Activated T-helper 17 cell treated with anti-CD3 and anti-CD28 coated beads, Interleukin-2, amount 50 U/mL, for 72 hours (primary cell): ENCODE measurements at regions not wholly inside any gene's neighbourhood (a gene's known extent, or its start where the extent isn't known, plus 50 kb on each side); places are given as distances from the start of the nearest gene placed in this dataset.

ENCODE experiments used
- ATAC-seq: fragments of 150-1000 bp; cut with Tn5 transposase; replicated peaks from 2 replicates; pipeline ENCODE4 v1.10.0; 2021; ENCODE audit warnings: mild to moderate bottlenecking, moderate library complexity
- H3K27ac Mint-ChIP-seq: one replicate; pipeline ENCODE4 v1.8.0; 2022; ENCODE audit warnings: mixed read lengths
- H3K27me3 Mint-ChIP-seq: one replicate; pipeline ENCODE4 v1.8.0; 2022; ENCODE audit warnings: mixed read lengths
- H3K36me3 Mint-ChIP-seq: one replicate; pipeline ENCODE4 v1.8.0; 2022; ENCODE audit warnings: low read depth, mild to moderate bottlenecking, mixed read lengths
- H3K4me1 Mint-ChIP-seq: one replicate; pipeline ENCODE4 v1.8.0; 2022; ENCODE audit warnings: mixed read lengths
- H3K4me3 Mint-ChIP-seq: one replicate; pipeline ENCODE4 v1.8.0; 2022; ENCODE audit warnings: mild to moderate bottlenecking, mixed read lengths
- H3K9me3 Mint-ChIP-seq: one replicate; pipeline ENCODE4 v1.8.0; 2022; ENCODE audit warnings: mixed read lengths

DNA sequence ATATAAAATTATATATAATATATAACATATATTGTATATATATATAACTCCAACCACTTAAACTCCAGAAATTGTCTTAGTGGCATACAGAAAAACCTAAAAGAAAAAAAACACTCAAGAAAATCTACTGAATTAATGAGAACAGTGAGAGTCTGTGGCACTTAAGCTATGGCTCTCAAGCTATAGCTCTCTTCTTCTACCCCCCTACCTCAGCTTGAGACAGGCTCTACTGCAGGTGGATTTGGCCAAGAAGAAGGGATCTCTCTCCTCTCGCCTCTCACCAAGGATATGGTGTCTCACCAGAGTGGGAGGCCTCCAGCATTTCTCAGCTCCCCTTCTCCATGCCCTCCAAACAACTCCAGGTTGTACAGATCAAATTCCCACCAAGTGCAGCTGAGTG is 64.5 kb upstream of the DAB2 start:
- Mint-ChIP-seq H3K4me3 (no peak overlapping the region), H3K36me3 (no peaks in the 10 kb centered on the region), H3K27ac (no peak overlapping the region), H3K27me3 (peaks cover 9% of the 10 kb centered on the region), H3K9me3 (peaks cover 6% of the 10 kb centered on the region), H3K4me1 (no peaks in the 10 kb centered on the region)
- no peak for ATAC-seq

DNA sequence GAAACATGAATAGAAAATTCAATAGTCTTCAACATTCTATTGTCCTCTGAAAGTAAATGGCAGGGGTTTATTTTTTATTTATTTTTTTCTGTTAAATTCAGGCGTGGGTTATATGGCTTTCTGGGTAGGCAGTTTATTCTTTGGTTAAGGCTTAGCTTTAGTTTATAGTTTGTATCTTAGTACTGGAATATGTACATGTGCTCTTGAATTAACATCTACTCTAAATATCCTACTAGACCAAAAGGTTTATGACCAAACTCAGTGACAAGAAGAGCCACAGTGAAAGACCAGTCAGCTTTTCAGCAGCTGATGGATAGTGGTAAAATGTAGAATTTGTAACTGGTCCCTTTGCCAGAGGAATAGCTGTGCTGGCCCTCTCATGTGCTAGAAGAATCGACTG is 62.0 kb upstream of the DAB2 start:
- no peaks in the 10 kb centered on the region for H3K4me1 Mint-ChIP-seq
- H3K27ac Mint-ChIP-seq, result no peak overlapping the region
- no peaks in the 10 kb centered on the region for H3K36me3 Mint-ChIP-seq
- no peak overlapping the region for H3K4me3 Mint-ChIP-seq
- ATAC-seq, result no peak
- H3K27me3 Mint-ChIP-seq, result peaks cover 14% of the 10 kb centered on the region
- H3K9me3 Mint-ChIP-seq, result peaks cover 6% of the 10 kb centered on the region

DNA sequence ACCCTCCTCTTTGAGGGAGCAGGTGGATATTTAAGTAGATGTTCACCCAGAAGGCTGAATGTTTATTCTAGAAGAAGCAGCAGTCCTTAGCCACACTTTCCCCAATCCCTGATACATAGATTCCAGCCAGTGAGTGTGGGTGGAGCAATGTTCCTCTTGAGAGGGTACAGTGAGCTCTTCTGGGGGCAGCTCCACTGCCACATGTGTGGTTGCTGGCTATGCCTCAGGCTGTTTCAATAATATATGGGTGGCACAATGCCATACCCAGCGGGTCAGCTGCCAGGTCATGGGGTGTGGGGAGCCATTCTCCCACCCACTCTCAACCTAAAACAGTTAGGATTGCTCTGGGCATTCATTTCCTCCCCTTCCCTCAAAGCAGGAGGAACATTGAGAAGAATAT is 61.6 kb upstream of the DAB2 start:
- Mint-ChIP-seq H3K36me3 (no peaks in the 10 kb centered on the region), H3K27me3 (peaks cover 14% of the 10 kb centered on the region), H3K4me3 (no peak overlapping the region), H3K9me3 (peaks cover 6% of the 10 kb centered on the region), H3K4me1 (no peaks in the 10 kb centered on the region), H3K27ac (no peak overlapping the region)
- ATAC-seq, result no peak

DNA sequence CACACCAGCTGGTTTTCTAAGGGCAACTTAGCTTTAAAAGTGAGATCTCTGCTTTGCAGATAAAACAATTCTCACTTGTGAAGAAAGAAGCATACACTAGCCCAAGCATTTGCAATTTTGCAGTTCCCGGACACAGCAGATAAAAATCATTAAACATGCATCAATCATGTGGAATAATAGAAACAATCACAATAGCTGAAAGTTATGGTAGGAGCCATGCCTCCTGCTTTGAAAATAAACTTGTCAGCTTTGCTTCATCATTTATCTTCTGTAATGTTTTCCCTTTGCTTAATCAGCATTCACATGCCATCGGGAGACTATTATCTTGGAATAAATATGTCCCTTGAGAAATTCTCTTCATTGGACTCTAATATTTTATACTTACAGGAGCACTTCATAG is 60.3 kb upstream of the DAB2 start:
- H3K4me1 Mint-ChIP-seq, result no peaks in the 10 kb centered on the region
- peaks cover 6% of the 10 kb centered on the region for H3K9me3 Mint-ChIP-seq
- H3K36me3 Mint-ChIP-seq, result no peaks in the 10 kb centered on the region
- H3K27ac Mint-ChIP-seq, result no peak overlapping the region
- H3K27me3 Mint-ChIP-seq, result peaks cover 14% of the 10 kb centered on the region
- no peak for ATAC-seq
- no peak overlapping the region for H3K4me3 Mint-ChIP-seq

DNA sequence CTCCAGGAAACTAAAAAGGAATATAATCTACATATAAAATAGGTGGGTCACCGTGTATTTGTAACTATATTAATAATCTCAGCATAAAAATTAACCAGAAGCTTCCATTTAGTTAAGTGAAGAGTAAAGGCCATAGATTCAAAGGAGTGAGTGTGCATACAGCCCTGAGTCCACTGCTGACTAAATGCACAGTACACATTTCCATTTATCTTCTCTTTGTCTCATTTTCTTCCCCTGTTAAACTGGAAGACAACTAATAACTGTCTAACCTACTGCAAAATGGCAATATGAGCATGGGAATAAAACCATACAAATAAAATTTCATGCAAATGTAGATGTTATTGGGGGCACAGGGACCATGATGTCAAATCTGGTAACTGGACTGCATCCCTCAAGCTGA is 59.9 kb upstream of the DAB2 start:
- Mint-ChIP-seq H3K36me3 (no peaks in the 10 kb centered on the region), H3K27ac (no peak overlapping the region), H3K27me3 (peaks cover 14% of the 10 kb centered on the region), H3K4me1 (no peaks in the 10 kb centered on the region), H3K4me3 (no peak overlapping the region), H3K9me3 (peaks cover 3% of the 10 kb centered on the region)
- no peak for ATAC-seq

DNA sequence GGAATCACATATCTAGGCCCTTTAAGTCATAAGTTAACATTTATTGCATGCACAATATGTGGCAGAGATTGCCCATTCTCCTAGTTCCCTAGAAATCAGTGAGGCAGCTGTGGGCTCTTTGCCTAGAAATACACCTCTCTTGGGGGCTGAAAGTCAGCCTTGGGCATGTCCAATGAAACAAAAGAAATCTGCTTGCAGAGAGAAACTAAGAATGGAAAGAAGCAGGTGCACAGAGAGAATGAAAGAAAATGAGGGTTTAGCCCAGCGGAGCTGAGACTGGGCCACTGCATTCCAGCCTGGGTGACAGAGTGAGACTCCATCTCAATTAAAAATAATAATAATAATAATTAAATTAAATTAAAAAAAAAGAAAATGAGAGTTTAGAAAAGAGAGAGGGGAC is 57.3 kb upstream of the DAB2 start:
- Mint-ChIP-seq H3K4me1 (no peaks in the 10 kb centered on the region), H3K4me3 (no peak overlapping the region), H3K27me3 (peaks cover 11% of the 10 kb centered on the region), H3K36me3 (no peaks in the 10 kb centered on the region), H3K9me3 (no peaks in the 10 kb centered on the region), H3K27ac (no peak overlapping the region)
- no peak for ATAC-seq

DNA sequence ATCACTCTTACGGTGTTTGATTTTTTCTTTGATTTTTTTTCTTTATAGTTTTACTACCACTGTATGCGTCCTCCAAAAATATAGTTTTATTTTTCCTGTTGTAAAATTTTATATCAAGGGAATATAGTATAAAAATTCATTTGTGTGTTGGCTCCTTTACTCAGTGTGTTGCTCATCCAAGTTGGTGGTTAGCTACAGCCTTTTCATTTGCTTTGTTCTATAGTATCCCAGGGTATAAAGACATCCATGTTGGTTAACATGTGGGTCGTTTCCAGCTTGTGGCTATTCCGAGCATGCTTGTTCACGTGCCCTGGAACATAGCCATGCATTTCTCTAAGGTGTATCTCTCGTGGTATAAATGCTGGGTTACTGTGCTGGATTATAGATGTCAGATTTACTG is 54.8 kb upstream of the DAB2 start:
- H3K36me3 Mint-ChIP-seq, result no peaks in the 10 kb centered on the region
- H3K4me1 Mint-ChIP-seq, result no peaks in the 10 kb centered on the region
- no peak overlapping the region for H3K27ac Mint-ChIP-seq
- no peak for ATAC-seq
- no peak overlapping the region for H3K4me3 Mint-ChIP-seq
- H3K9me3 Mint-ChIP-seq, result no peaks in the 10 kb centered on the region
- H3K27me3 Mint-ChIP-seq, result peaks cover 10% of the 10 kb centered on the region

DNA sequence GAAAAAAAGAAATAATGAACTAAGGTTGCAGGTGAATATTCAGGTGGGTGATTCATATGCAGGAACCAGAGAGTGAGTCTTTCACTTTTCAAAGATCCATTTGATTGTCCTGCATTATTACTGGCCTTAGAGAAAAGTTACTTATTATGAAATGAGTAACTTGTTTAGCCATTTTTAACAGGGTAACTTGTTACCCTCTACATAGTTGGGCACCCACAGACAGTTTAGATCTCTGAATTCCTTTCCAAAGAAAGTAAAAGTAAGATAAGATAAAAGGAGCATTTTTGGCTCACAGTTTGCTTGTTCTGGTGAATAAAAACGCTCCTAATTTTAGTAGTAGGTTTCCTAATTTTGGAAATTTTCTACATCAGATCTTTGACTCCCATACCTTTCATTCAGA is 54.1 kb upstream of the DAB2 start:
- H3K4me3 Mint-ChIP-seq, result no peak overlapping the region
- ATAC-seq, result no peak

DNA sequence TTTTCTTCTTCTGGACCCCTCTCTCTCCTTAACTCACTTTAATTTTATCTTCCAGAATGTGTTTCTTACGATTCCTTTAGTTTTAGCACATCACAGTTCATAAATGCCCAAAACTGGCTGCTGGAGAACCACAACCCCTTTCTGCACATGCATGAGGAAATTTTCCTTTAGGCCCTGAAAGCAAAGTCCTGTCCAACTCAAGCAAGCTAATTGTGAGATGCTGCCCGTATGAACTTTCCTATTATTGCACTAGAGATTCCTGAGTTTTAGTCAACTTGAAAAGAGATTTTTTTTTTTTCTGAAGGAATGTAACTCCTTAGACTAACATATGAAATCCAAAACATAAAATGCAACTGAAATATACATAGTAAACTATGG is 52.1 kb upstream of the DAB2 start:
- Mint-ChIP-seq H3K9me3 (no peaks in the 10 kb centered on the region), H3K4me3 (no peak overlapping the region), H3K4me1 (no peaks in the 10 kb centered on the region), H3K36me3 (no peaks in the 10 kb centered on the region), H3K27me3 (peaks cover 9% of the 10 kb centered on the region), H3K27ac (no peak overlapping the region)
- ATAC-seq, result no peak

More for the DNA sequence above, 54.1 kb upstream of the DAB2 start:
- Mint-ChIP-seq H3K27ac (no peak overlapping the region), H3K27me3 (peaks cover 10% of the 10 kb centered on the region), H3K4me1 (no peaks in the 10 kb centered on the region), H3K9me3 (no peaks in the 10 kb centered on the region), H3K36me3 (no peaks in the 10 kb centered on the region)

DNA sequence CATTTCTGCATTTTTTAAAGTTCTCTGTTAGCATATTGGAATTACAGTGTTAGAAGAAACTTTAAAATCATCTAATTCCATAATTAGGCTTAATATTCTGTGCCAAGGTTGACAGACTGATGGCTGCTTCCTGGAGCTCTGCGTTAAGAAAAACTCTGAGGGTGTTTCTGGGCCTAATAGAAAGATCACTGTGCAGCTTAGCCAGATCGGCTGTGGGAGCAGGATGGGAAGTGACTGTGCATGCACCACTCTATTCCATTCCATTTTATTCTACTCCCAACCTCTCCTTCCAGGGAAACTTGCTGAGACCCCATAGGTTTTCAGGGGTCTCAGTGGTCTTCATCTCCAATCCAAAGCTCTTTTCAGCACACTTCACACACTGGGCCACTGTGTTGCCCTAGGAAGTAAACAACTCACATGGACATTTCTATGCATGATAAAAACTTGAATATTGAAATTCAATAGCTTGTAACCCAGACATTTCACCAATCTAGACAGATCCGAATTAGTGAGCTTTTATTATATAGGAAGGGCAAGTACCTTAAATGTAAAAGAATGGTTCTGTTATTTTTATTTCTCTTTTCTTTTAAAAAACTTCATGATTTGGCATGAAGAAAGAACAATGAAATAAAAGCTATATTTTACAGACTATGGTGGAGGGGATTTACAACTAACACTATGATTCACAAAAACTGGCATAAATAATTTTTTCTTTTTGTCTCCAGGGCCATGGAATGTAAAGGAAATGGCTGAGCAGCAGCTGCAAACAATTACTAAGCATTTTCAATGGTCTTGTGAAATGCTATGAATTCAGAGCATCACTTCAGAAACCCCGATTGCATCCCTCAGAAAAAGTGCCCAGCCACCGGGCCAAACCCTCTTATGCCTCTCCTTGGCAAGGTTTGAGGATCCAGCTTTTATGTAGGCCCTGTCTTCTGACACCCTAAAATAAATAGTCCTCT is 51.4 kb upstream of the DAB2 start:
- Mint-ChIP-seq H3K36me3 (no peaks in the 10 kb centered on the region), H3K27ac (no peak overlapping the region), H3K9me3 (no peaks in the 10 kb centered on the region), H3K4me3 (no peak overlapping the region), H3K27me3 (peaks cover 12% of the 10 kb centered on the region), H3K4me1 (no peaks in the 10 kb centered on the region)
- ATAC-seq, result no peak

DNA sequence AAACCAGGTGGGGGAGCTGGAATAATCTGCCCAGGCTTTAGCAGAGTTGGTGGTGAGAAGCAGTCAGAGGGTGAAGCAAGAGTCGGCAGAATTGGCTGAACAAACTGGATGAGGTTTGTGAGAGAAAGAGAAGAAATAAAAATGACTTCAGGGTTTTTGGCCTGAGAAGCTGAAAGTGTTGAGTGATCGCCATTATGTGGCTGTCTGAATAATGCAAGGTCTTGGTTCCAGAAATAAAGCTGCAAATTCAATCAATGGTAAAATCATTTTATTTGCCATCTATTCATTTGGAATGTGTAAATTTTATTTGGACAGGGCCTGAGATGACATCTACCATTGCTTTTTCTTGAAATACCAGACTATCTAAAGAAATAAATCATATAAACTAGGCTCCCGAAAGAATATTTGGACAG is 50.4 kb upstream of the DAB2 start:
- no peak overlapping the region for H3K4me3 Mint-ChIP-seq
- no peak for ATAC-seq
- H3K36me3 Mint-ChIP-seq, result no peaks in the 10 kb centered on the region
- H3K27ac Mint-ChIP-seq, result no peak overlapping the region
- H3K27me3 Mint-ChIP-seq, result peaks cover 12% of the 10 kb centered on the region
- H3K9me3 Mint-ChIP-seq, result no peaks in the 10 kb centered on the region
- no peaks in the 10 kb centered on the region for H3K4me1 Mint-ChIP-seq
